DOHH2 (cell line): ENCODE measurements at regions not wholly inside any gene's neighbourhood (a gene's known extent, or its start where the extent isn't known, plus 50 kb on each side); places are given as distances from the start of the nearest gene placed in this dataset.

Experiments used
- CTCF ChIP-seq: fragments of 200-600 bp; sonication (generic); IDR thresholded peaks from one replicate; pipeline ENCODE4 v1.5.1; 2014; ENCODE audit warnings: antibody characterized with exemption, mild to moderate bottlenecking, low read depth, low read length; ENCODE audit not compliant: poor library complexity, severe bottlenecking
- EZH2phosphoT487 ChIP-seq: fragments of 200-600 bp; sonication (generic); IDR thresholded peaks from 2 replicates; pipeline ENCODE4 v1.6.1; 2017; ENCODE audit warnings: borderline replicate concordance, mild to moderate bottlenecking, antibody characterized with exemption, low read length, moderate library complexity, mixed read lengths

- no peak for TF ChIP-seq EZH2phosphoT487
- no peak for TF ChIP-seq CTCF
These were observed 154.7 kb upstream of the HDAC4 start for GRCh38 chr2:239555571-239555905.
